ENCODE measurements at regions not wholly inside any gene's neighbourhood (a gene's known extent, or its start where the extent isn't known, plus 50 kb on each side); places are given as distances from the start of the nearest gene placed in this dataset.

GRCh38 chr6:149225946-149226345, 91.6 kb upstream of the TAB2 start:
- intact Hi-C loops (cut with DNase I): no loop called here
- Histone ChIP-seq H3K27me3 (no peaks in the 10 kb centered on the region), H3K9me3 (no peaks in the 10 kb centered on the region), H3K4me1 (peaks cover 10 to 58% (median 36%) of the 10 kb centered on the region in 4 donors), H3K4me3 (no peak overlapping the region), H3K36me3 (no peaks in the 10 kb centered on the region), H3K27ac (replicated peaks in 1 of 4) (no peak overlapping the region)
- 90% methylated on average over 10 of the region's 10 CpGs for WGBS
- no peak for DNase-seq (ENCODE audit: extremely low spot score)
- TF ChIP-seq EP300 (IDR thresholded peaks at IDR 0.05) (no peak), POLR2A (IDR thresholded peaks at IDR 0.05; ENCODE audit: low read depth) (no peak), POLR2AphosphoS5 (IDR thresholded peaks at IDR 0.05) (no peak)
- TF ChIP-seq, protein P1, sequence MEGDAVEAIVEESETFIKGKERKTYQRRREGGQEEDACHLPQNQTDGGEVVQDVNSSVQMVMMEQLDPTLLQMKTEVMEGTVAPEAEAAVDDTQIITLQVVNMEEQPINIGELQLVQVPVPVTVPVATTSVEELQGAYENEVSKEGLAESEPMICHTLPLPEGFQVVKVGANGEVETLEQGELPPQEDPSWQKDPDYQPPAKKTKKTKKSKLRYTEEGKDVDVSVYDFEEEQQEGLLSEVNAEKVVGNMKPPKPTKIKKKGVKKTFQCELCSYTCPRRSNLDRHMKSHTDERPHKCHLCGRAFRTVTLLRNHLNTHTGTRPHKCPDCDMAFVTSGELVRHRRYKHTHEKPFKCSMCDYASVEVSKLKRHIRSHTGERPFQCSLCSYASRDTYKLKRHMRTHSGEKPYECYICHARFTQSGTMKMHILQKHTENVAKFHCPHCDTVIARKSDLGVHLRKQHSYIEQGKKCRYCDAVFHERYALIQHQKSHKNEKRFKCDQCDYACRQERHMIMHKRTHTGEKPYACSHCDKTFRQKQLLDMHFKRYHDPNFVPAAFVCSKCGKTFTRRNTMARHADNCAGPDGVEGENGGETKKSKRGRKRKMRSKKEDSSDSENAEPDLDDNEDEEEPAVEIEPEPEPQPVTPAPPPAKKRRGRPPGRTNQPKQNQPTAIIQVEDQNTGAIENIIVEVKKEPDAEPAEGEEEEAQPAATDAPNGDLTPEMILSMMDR (IDR thresholded peaks at IDR 0.05): no peak

GRCh38 chr6:149227796-149228195, 89.7 kb upstream of the TAB2 start:
- Histone ChIP-seq H3K27me3 (no peaks in the 10 kb centered on the region), H3K36me3 (no peaks in the 10 kb centered on the region), H3K4me1 (peaks cover 10 to 72% (median 49%) of the 10 kb centered on the region in 4 donors), H3K4me3 (no peak overlapping the region), H3K27ac (replicated peaks in 1 of 4) (peak overlapping the region in 1 of 4 donors; percentile 45), H3K9me3 (no peaks in the 10 kb centered on the region)
- DNase-seq (ENCODE audit: extremely low spot score): no peak
- intact Hi-C loops (cut with DNase I): no loop called here
- WGBS: 41% methylated on average over 5 of the region's 5 CpGs
- TF ChIP-seq, protein P1 (IDR thresholded peaks at IDR 0.05): no peak
- TF ChIP-seq POLR2AphosphoS5 (IDR thresholded peaks at IDR 0.05) (no peak), EP300 (IDR thresholded peaks at IDR 0.05) (no peak), POLR2A (IDR thresholded peaks at IDR 0.05; ENCODE audit: low read depth) (no peak)

- Histone ChIP-seq H3K4me1 (peaks cover 7 to 72% (median 52%) of the 10 kb centered on the region in 4 donors), H3K27ac (replicated peaks in 1 of 4) (peak overlapping the region in 1 of 4 donors; percentile 45), H3K4me3 (no peak overlapping the region), H3K27me3 (no peaks in the 10 kb centered on the region), H3K9me3 (no peaks in the 10 kb centered on the region), H3K36me3 (no peaks in the 10 kb centered on the region)
- intact Hi-C loops (cut with DNase I): no loop called here
- no peak for DNase-seq (ENCODE audit: extremely low spot score)
- TF ChIP-seq, protein P1 (IDR thresholded peaks at IDR 0.05): no peak
- TF ChIP-seq EP300 (IDR thresholded peaks at IDR 0.05) (no peak), POLR2AphosphoS5 (IDR thresholded peaks at IDR 0.05) (no peak), POLR2A (IDR thresholded peaks at IDR 0.05; ENCODE audit: low read depth) (no peak)
- WGBS: 54% methylated on average over 12 of the region's 12 CpGs
Measured at GRCh38 chr6:149228311-149228955, 89.1 kb upstream of the TAB2 start.

DNA sequence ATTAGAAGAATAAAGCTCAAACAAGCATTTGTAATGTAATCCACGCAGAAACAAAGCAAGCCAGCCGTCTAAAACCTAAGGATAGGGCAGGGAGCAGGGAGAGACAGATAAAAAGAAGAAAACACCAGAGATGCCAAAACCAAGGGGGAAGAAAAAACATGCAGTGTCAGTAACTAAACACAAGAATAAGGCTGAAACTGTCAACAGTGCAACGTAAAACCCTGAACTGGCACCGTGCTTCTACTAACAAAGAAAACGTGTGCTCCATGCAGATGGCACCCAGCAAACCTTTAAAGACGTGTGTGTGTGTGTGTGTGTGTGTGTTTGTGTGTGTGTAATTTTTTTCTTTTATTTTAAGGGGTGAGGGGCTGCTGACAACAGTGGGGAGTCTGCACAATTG, 88.4 kb upstream of the TAB2 start:
- Histone ChIP-seq H3K4me3 (no peak overlapping the region), H3K27me3 (no peaks in the 10 kb centered on the region), H3K36me3 (no peaks in the 10 kb centered on the region), H3K4me1 (peaks cover under 1 to 66% (median 47%) of the 10 kb centered on the region in 4 donors), H3K27ac (replicated peaks in 1 of 4) (no peak overlapping the region), H3K9me3 (no peaks in the 10 kb centered on the region)
- intact Hi-C loops (cut with DNase I): no loop called here
- TF ChIP-seq EP300 (IDR thresholded peaks at IDR 0.05) (no peak), POLR2A (IDR thresholded peaks at IDR 0.05; ENCODE audit: low read depth) (no peak), POLR2AphosphoS5 (IDR thresholded peaks at IDR 0.05) (no peak)
- TF ChIP-seq, protein P1 (IDR thresholded peaks at IDR 0.05): no peak
- WGBS: 74% methylated on average over 6 of the region's 6 CpGs
- no peak for DNase-seq (ENCODE audit: extremely low spot score)

All from esophagus muscularis mucosa (tissue), 4 donors.